GM13976 (cell line): ENCODE measurements at regions not wholly inside any gene's neighbourhood (a gene's known extent, or its start where the extent isn't known, plus 50 kb on each side); places are given as distances from the start of the nearest gene placed in this dataset.

ENCODE experiments used
- DNase-seq: peaks from one replicate; pipeline ENCODE4 v3.0.0; 2012; ENCODE audit warnings: low spot score
- in situ Hi-C: fragments of 300-500 bp; cut with MboI; formaldehyde crosslinking; loops from one replicate; pipeline ENCODE4 v1.12.0; 2022; ENCODE audit warnings: low sequenced_read_pairs, mixed read lengths, inconsistent platforms; ENCODE audit not compliant: unreplicated experiment
- TF ChIP-seq, protein P1 (sequence below): IDR thresholded peaks from 2 replicates; pipeline ENCODE4 v1.5.1; 2012; ENCODE audit warnings: borderline replicate concordance, mild to moderate bottlenecking; ENCODE audit not compliant: insufficient read depth; ENCODE audit errors: extremely low read depth, missing control alignments, control extremely low read depth

DNA sequence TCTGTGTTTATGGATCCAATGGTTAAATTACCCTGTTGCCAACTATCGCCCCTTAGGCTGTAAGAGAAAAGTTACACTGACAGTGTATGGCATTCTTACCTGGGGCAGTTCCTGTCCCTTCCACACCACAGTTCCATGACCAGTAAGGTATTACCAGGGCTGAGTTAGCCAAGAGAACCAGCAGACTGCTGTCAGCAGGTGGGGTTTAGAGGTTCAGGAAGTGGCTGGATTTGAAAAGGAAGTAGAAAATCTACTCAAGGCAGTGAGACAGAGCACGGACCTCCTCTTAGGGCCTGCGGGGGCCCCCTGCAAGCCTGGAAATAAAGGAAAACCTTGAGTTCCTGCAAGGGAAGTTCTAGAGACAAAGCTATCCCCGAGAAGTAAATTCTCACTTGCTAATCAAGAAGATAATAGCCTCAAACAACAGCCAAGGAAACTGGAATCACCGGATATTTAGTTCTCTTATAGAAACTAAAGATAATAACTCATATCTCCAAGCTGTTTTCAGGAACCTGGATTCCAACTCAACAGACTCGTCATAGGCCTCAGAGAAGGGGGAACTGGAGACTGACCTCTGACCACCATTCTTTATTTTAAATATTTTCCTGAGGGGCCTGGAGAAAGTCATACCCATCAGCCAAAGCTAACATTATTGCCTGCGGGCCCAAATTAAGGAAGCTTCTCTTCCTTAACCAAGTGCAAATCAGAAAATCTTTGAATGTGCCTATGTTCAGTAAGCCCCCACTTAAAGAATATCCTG, 161.7 kb downstream of the ANXA2 start:
- TF ChIP-seq, protein P1, sequence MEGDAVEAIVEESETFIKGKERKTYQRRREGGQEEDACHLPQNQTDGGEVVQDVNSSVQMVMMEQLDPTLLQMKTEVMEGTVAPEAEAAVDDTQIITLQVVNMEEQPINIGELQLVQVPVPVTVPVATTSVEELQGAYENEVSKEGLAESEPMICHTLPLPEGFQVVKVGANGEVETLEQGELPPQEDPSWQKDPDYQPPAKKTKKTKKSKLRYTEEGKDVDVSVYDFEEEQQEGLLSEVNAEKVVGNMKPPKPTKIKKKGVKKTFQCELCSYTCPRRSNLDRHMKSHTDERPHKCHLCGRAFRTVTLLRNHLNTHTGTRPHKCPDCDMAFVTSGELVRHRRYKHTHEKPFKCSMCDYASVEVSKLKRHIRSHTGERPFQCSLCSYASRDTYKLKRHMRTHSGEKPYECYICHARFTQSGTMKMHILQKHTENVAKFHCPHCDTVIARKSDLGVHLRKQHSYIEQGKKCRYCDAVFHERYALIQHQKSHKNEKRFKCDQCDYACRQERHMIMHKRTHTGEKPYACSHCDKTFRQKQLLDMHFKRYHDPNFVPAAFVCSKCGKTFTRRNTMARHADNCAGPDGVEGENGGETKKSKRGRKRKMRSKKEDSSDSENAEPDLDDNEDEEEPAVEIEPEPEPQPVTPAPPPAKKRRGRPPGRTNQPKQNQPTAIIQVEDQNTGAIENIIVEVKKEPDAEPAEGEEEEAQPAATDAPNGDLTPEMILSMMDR: no peak
- no peak for DNase-seq
- in situ Hi-C loops: no loop called here

DNA sequence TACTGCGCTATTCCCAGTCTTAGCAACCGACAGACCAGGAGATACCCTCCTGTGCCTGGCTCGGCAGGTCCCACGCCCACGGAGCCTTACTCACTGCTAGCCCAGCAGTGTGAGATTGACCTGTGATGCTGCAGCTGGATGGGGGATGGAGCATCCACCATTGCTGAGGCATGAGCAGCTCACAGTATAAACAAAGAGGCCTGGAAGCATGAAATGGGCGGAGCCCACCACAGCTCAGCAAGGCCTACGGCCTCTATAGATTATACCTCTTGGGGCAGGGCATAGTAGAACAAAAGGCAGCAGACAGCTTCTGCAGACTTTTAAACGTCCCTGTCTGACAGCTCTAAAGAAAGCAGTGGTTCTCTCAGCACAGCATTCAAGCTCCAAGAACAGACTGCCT, 160.3 kb downstream of the ANXA2 start:
- TF ChIP-seq, protein P1: no peak

DNA sequence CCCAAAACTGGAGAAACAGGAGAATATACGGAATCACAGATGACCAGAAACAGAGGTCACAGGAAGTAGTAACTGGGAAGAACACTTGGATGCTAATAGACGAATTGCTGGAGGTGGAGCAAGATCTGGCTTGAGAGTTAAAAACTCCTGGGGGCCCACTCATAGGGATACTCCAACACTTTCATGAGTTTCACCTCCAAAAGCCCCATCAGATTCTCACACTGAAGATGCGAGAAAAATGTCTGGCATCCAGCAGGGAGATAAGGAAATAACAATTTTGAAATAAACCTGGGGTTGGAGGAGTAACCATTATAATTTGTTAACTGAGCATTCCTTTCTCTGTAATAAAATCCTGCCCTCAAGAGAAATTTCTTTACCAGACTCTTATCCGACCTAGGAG, 154.0 kb downstream of the ANXA2 start:
- DNase-seq: no peak
- TF ChIP-seq, protein P1: no peak
- in situ Hi-C loops: no loop called here

More for the DNA sequence above, 160.3 kb downstream of the ANXA2 start:
- in situ Hi-C loops: no loop called here
- no peak for DNase-seq

DNA sequence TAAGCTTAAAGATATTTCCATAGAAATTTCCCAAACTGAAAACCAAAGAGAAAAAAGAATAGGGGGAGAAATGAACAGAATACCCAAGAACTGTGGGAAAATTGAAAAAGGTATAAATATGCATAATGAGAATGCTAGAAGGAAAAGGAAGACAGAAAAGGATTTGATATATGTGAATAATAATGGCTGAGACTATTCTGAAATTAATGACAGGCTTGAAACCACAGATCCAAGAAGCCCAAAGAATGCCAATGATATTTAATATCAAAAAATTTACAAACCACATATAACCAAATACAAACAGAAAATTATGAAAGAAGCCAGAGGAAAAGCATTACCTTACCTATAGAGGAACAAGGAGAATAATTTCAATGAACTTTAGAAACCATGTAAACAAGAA, 153.0 kb downstream of the ANXA2 start:
- in situ Hi-C loops: no loop called here
- no peak for DNase-seq
- TF ChIP-seq, protein P1: no peak

DNA sequence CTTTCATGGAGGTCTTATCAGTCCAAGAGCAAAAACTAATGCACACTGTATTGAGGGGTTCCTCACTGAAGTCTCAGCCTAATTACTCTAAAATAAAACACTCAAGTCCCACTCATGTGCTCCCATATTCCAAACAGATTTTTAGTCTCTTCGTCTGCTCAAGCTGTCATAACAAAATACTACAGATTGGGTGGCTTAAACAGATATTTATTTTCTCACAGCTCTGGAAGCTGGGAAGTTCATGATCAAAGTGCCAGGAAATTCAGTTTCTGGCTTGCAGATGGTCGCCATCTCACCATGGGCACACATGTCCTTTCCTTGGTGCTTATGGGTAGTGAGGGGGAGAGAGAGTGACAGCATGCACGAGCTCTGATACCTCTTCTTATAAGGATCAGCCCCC, 147.5 kb downstream of the ANXA2 start:
- TF ChIP-seq, protein P1: no peak
- DNase-seq: no peak
- in situ Hi-C loops: no loop called here

DNA sequence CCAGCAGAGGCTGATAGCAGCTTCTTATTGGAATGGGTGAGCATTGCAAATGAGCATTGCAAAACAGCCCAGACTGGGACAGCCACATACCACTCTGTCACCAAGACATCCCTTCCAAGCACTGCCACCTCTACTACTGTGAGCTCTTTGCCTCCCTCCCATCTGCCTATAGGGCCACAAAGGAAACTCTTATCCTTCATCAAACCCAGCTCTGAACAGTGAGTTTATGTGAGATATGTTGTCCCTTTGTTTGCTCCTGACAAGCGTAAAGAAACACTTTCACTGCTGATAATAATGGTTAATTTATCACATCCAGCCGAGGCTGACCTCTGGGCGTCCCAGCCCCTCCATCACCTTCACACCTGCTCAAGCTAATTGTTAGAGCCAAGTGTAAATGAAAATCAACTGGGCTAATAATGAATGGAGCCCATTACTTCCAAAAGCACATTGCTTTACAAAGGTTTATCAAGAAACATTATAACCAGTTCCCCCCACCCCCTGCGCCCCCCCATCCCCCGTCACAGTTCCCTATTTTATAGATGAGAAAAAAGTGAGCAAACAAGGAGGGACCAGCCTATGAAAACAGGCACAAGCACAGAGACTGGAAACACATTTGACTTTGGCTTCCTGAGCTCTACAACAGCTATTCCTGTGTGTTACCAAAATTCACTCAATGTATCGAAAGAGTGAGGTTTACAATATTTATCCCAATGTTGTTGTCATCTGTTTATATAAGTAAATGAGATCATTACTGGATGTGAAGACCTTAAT, 146.3 kb downstream of the ANXA2 start:
- no peak for DNase-seq
- TF ChIP-seq, protein P1: no peak
- in situ Hi-C loops: no loop called here
